Activated CD8-positive, alpha-beta memory T cell treated with anti-CD3 and anti-CD28 coated beads, Interleukin-2, amount 50 U/mL, for 48 hours (primary cell): ENCODE measurements at regions not wholly inside any gene's neighbourhood (a gene's known extent, or its start where the extent isn't known, plus 50 kb on each side); places are given as distances from the start of the nearest gene placed in this dataset.

Experiments
- DNase-seq: peaks from one replicate; pipeline ENCODE4 v3.0.0-alpha.2; 2020

DNA sequence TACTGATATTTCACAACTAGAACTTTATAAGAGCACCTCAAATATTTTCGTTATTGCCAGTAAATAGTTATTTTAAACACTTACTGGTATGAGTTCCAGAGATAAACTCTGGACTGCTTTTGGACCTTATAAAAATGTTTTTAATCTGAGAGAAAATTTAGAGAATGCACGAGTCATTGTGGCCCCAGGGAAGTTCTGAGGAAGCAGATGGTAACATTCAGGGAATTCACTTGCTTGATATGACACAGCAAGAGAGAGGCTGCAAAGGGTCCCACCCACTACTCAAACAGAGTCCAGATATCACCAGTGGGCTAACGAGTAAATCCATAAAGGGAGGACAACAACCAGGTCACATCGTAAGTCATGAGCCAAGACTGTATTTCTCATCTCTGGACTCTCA is 526.8 kb downstream of the TDRD15 start:
- DNase-seq: no peak

DNA sequence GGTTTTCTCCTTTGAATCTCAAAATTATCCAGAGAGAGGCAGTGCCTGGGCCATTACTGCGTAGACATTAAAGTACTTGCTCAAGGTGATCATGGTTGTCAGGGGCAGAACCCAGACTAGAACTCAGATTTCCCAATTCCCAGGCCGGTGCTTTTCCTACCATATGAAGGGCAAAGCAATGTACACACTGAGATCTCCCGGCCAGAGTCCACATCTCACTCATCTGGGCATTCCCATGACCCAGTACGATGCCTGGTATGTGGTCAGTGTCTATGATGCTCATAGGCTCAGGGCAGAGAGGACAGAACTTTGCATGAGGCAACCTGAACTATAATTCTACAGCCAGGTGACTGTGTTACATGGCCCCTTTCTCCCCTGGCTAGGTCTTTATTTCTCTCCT is 531.4 kb downstream of the TDRD15 start:
- DNase-seq: no peak

DNA sequence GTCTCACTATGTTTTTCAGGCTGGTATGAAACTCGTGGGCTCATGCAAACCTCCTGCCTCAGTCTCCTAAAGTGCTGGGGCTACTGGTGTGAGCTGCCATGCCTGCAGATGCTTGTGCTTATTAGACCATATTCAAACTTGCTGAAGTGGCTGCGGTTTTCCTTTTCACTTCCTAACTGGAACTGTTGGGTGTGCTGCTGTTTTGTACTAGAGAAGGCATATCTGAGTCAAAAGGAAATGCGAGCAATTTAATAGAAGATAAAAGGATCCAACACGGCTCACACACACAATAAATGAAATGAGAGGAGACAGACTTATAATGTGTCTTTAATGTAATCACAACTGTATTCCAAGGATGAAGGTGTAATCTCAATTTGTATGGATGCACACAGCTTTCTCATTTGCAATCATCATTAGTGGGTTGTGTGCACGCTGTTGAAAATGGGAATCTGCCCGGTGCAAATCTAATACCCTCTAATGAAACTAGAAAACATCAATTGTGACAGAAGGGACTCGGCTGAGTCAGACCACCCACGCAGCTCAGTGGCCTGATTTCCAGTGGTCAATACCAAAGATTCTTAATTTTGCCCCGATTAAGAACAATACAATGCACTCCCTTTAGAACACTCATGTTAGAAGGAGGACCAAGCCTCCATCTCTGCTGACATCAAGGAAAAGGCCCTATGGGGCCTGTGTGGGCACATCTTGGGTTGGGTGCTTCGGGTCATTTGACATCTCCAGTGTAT is 532.7 kb downstream of the TDRD15 start:
- DNase-seq: no peak

DNA sequence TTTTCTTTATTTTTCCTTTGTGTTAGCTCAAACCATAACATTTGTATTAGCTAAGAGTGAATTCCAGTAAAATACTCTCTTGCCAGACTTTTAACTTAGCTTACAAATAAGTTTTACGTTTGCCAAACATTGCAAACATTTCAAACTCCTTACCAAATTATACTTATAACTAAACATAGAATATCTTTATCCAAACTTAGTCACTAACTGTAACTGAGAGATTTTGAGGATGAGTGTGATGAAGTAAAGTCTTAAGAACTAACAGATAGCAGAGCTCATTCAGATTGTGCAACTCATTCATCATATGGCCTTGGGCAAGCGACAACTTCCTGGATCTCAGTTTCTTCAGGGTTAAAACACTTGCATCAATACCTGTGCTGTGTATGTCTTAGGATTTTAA is 533.7 kb downstream of the TDRD15 start:
- no peak for DNase-seq

DNA sequence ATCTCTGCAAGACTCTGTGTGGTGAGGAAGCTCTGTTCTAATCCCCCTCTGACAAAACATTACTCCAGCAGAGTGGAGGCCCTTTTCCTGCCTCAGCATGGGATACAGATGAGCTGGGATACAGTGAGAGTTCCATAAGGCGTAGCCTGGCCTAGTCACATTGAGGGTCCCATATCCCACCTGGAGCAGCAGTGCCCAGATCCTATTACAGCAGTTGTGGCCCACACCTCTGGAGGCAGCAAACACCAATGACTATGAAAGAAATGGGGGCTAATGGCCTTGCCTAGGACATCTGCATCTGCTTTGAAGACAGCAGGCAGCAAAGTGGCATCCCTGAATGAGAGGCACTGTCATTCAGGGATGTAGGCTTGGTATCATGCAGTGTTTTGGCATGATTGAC is 534.5 kb downstream of the TDRD15 start:
- no peak for DNase-seq

DNA sequence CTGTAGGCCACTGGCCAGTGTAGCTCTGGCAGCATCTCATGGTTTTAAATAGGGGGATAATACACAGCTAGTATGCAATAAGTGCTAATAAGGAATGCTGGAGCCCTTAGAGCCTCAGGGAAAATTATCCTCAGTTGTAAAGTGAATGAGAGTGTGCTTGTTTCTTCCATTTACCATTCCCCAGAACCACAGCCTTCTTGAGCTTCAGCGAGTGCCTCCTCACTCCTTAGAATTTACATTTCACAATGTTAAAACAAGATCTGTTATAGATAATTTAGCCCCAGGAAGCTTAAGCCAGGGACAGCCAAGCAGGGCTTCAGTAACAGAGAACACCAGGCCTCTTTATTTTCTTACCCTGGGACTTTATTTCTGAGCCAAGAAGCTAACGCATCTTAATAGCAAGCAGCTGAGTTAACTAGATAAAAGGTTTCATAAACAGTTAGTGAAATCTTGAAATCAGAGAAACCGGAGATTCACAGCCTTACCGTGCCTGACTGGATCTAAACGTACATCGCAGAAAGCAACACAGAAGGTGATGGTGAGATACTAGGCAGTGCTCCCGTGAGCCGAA is 535.2 kb downstream of the TDRD15 start:
- DNase-seq: no peak

DNA sequence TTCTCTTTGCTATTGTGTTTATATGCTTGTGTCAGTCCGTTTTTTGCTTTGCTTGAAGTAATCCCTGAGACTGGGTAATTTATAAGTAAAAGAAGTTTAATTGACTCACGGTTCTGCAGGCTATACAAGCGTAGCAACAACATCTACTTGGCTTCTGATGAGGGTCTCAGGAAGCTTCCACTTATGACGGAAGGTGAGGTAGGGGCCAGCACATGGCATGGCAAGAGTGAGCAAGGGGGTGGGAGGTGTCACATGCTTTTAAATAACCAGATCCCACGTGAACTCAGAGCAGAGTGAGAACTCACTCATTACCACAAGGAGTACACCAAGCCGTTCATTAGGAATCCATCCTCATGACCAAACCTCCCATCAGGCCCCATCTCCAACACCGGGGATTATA is 540.3 kb downstream of the TDRD15 start:
- no peak for DNase-seq

DNA sequence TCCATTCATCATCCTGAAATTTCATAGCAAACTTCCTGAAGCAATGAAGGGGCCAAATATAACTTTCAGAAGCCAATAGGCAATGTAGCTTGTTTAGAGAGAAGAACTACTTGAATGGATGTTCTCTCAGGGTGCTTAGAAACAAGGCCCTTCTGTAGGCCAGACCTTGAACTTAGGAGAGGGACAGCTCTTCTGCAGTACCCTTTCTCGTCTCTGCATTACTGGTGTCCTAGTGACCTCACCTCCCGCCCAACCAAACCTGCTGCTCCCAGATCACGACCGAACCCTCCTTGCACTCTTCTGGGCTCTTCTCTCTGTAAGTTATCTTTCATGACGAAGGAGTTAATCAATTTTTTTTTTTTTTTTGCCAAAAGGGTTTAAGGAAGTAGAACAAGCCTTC is 543.9 kb downstream of the TDRD15 start:
- DNase-seq: no peak

DNA sequence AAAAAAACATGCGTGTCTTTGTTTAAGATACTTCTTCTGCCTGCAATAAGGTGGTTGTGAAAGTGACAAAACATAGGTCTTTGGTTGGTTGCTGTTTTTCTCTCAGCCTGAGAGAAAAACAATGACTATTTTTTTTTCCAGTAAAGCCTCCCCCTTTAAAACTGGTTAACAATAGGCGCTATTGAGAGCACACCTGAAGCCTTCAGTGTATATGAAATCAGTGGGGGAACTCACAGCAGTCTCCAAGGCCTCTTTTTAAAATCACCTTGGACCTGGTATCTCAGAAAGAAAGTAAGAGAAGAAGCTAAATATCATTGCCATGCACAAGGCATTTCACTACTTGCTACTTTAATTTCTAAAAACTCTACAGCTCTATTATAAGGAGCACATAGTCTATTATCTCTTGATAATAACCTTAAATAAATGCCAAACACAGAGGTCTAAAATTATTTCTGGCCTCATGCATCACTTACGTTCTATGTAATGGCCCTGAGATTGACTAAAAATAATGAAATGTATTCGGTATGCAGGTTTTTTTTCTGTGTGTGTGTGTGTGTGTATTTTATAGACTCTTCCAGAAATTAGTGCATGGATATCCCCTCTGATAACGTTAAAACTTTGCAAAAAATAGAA is 544.4 kb downstream of the TDRD15 start:
- DNase-seq: no peak

DNA sequence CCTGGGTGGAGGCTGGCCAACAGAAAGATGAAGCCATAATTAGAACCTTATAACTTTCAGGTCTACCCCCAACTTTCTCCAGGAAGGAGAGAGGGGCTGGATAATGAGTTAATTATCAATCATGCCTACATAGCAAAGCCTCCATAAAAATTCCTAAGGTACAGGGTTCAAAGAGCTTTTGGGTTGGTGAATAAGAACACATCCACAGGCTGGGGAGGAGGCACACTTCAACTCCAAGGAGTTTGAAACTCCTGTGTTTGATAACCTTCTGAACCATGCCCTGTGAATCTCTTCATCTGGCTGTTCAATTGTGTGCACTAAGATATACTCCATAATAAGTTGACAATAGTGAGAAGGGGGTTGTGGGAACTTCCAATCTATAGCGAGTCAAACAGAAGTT is 552.3 kb downstream of the TDRD15 start:
- no peak for DNase-seq

DNA sequence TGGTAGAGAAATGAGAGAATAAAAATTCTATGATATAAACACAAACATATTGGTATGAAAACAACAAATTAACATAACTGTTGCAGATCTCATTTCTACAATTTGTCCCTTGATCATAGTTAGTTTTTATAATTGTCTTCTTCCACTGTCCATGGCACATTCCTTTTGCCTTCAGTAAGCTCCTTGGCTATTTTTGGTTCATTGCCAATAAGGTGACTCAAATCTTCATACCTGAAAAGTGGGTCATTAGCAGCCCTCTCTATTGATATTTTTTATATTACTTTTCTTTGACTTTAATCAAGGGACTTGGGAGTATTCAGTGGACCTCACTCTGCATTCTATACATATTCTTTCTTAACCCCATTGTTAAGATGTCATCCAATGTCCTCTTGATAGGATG is 552.9 kb downstream of the TDRD15 start:
- DNase-seq: no peak

DNA sequence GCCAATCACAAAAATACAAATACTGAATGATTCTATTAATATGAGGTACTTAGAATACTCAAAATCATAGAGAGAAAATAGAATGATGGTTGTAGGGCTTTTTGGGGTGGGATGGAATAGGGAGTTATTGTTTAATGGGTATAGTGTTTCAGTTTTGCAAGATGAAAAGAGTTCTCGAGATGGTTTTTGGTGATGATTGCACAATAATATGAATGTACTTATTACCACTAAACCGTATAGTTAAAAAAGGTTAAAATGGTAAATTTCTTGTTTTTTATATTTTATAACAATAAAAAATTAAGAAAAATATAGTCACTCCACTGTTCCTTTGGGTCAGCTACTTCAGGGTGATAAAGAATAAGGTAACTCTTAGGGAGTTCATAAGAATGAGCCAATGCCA is 560.1 kb downstream of the TDRD15 start:
- DNase-seq: no peak

DNA sequence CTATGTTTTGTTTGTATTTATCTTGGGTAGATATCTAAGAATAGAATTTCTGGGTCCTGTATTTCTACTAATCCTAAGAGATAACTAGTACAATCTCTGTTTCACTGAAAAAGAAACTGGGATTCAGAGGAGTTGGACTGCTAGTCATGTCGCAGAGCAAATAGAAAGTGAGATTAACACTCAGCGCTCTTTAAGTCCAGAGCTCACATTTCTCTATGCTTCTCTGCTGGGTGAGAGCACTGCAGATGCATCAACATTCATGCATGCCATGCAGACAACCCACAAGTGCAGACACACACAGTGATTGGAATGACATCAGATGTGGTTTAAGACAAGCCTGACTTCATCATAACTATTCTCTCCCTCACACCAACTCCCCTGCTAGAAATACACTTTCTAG is 563.8 kb downstream of the TDRD15 start:
- no peak for DNase-seq

DNA sequence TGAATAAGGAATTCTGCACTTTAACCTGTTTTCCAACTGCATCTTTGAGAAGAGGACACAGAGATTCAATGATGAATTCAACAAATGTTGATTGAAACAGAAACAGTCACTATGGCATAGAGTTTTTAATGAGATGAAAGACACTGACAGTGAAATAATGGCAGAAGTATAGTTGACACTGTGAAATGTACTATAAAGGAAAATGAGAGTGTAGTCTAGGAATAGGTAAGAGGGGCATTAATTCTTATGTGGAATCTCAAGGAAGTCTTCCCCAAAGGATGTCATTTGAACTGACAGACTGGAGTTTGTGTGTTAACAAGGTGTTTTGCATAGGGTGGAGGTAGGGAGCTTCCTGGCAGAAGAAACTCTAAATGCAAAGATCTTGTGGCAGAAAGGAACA is 566.2 kb downstream of the TDRD15 start:
- no peak for DNase-seq

DNA sequence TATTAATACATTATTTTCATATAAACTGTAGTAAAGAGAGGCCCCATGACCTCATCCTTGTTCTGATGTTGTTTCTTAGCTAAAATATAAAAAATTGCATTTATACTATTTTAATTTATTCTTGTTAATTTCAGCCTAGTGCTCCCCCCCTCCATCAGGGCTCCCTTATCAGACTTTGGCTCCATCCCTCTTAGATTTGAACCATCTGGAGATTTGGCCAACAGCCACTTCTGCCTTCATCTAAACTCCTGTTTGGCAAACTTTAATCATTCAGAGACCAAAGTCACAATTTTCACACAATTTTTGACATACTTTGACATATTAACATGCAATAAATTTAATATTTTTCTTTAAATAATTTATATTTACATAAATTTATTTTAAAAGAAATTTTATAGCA is 569.3 kb downstream of the TDRD15 start:
- DNase-seq: no peak

DNA sequence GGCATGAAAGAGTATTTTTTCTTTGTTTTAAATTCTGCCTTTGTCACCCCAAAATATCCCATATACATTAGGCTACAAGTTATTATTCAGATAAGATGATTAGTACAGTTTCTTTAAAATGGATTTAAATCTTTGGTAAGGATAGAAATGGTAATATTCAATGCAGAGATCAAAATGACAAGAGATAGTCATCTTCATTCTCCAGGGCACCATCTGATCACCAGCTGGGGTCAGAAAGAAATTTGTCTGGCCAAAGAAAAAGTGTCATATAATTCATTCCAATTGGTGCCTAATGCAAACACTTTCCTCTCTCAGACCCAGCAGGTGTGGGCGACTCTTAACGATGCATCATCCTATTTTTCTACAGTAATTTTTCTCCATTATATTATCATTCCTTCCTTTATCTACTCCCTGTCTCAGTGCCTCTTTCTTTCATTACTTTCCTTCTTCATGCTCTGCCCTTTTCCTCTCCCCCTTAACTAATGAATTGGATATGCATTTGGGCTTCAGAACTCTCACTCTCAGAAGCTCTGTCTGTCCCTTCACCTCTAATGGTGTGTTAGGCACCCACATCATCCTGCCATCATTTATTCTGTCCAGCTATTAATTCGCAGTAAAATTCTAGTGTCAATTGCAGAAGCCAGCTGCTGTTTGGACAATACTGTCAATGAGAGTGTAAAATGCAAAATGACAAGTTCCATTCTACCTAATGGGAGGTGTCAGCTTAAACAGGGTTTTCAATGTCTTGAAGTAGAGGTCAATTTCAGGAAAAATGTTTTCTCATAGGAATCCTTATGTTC is 570.5 kb downstream of the TDRD15 start:
- no peak for DNase-seq

DNA sequence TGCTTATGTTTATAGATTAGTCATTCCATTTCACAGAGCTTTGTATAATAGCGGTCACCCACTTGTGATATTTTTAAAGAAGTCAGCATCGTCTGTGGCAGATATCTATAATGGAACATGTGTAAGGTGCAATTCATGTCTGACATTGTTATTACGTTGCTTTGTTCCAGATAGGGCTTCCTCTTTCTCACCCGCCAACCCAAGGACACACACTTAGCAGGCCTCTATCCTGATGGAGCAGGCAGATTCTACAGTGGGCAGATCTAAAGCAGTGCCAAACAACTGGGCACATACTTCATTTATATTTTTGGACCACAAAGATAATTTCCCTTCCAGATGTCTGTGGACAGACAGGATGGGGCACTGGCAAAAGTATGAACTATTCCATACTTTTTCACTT is 573.1 kb downstream of the TDRD15 start:
- DNase-seq: no peak

DNA sequence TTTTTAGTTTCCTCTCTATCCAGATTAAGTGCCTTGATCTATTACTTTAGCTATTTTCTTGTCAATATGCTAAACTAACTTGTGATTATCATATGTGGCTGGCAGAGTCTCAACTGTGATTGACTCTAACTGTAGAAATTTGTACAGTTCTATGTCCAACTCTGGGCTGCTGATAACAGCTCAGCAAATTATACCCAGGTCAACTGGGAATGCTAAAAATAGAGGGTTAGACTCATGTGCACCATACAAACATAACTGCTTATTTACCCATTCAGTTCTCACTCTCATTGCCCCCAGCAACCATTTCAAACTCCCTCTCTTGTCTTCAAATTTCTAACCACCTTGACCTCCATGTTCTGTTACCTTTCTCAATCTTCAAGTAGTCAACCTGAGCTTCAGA is 576.9 kb downstream of the TDRD15 start:
- no peak for DNase-seq

DNA sequence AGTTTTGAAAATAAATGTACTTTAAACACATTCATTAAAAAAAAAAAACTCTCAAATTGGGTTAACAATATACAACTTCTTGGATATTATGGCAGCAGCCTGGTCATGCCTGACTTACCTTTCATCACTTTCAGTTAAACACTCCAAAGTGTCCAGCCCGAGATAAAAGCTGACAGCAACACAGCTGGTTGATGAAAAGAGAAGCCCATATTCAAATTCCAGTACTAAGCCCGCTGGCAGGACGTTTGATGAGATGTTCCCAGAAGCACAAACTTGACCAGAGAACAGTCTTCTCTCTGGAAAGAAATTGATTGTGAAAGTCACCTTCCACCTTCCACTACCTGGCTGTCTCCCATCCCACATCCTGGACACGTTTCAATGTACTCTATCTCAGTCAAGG is 586.3 kb downstream of the TDRD15 start:
- no peak for DNase-seq

DNA sequence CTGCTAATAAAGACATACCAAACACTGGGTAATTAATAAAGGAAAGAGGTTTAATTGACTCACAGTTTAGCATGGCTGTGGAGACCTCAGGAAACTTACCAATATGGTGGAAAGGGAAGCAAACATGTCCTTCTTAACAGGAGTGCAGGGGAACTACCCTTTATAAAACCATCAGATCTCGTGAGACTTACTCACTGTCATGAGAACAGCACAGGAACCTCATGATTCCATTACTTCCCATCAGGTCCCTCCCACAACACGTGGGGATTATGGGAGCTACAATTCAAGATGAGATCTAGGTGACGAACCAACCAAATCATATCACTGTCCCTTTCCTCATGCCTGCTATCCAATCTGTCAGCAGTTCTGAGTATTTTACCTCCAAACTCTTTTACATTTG is 586.7 kb downstream of the TDRD15 start:
- DNase-seq: no peak

DNA sequence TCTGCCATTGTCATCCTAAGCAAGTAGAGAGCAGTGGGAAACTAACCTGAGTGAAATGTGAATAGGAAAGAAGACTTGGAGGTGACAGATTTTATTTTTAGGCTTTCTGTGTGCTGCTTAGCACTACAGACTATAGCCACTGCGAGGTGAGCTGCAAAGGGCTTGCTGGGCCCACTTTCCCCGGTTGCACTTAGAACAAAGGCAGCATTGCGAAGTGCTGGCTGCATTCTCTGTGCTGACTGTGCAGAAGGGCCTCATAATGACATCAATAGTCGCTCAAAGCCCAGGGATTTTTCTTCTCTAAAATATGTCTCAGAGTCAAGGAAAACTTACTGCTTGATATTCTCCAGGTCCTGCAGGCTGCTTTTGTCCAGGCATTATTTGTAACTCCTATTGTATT is 592.1 kb downstream of the TDRD15 start:
- no peak for DNase-seq

DNA sequence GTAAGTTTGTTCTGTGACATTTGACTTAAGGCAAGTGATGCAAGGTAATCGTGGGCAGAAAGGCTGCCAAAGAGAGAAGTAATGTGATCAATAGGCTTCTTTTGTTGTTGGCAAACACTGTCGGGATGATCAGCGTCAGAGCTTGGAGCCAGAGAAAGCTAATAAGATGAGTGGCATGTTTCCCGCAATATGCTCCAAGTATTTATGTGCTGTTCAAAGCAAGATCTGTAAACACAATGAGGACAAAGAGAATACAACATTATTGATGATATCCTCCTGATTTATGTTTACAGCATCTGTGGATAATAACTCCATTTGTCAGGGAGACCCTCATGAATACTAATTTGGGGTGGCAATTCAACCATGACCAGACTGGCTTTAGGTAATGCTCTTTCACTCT is 603.3 kb downstream of the TDRD15 start:
- DNase-seq: no peak

DNA sequence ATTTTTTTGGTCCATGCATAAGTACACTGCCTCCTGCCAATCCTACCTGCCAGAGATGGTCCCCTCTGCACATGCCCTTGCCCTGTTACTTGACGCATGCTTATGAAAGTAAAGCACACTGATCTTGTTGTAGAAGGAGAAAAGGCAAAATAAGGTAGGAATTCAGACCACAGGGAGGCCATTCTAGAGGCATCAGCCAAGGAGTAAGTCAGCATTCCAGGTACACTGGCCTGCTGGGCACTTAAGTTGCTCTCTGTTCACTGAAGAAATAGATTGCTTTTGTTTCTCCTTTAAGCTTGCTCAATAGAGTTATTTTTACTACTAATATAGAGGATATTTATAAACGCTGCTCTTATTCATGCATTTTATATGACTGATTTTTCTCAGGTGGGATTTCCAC is 604.4 kb downstream of the TDRD15 start:
- no peak for DNase-seq

DNA sequence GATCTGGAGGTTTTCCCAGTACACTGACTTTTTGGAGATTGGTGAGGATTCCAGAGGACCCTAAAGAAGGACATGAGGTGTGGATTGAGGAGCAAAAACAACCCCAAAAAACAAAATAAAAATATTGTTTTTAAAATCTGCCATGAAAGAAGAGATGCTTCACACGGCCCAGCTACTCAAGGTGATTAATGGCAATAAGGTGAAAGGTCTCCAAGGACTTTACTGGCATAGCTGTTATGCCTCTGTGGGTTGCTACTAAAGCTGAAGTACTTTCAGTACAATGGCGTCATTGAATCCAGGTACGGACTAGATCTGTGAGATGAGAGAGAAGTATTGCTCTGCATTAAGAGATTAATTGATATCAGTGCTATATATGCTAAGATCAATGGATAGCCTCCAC is 606.4 kb downstream of the TDRD15 start:
- DNase-seq: no peak
